Panc1 (cell line): ENCODE measurements at regions not wholly inside any gene's neighbourhood (a gene's known extent, or its start where the extent isn't known, plus 50 kb on each side); places are given as distances from the start of the nearest gene placed in this dataset.

Experiments used
- ATAC-seq: fragments of 200-7000 bp; cut with Tn5 transposase; 2 replicates; pipeline ENCODE4 v1.9.1; 2020; ENCODE audit warnings: mild to moderate bottlenecking, moderate library complexity
- BruUV-seq: library from RNA; stranded (reverse); fragments of 400-500 nt; replicated peaks from 2 replicates; lab custom pipeline; 2021; lab: Mats Ljungman, UMichigan
- CTCF ChIA-PET: fragments of 300-600 bp; sonication (Branson Sonifier 250); formaldehyde crosslinking; loops from one replicate; lab custom pipeline; 2022; ENCODE audit warnings: antibody characterized with exemption; lab: Charles Lee
- POLR2A ChIA-PET: fragments of 300-600 bp; sonication (Branson Sonifier 250); formaldehyde crosslinking; loops from one replicate; lab custom pipeline; 2022; ENCODE audit warnings: antibody characterized with exemption; lab: Charles Lee
- DNase-seq: peaks from one replicate; pipeline ENCODE4 v3.0.0-alpha.2; 2010; ENCODE audit warnings: low read depth, low spot score
- H3K27ac ChIP-seq: 2 replicates; pipeline ENCODE4 v1.5.1; 2011; ENCODE audit warnings: mild to moderate bottlenecking, low read length, inconsistent platforms
- H3K27me3 ChIP-seq: fragments of 200-500 bp; sonication (Bioruptor generic); 2 replicates; pipeline ENCODE4 v1.6.0; 2014; ENCODE audit warnings: low read length, inconsistent platforms; ENCODE audit not compliant: control insufficient read depth, insufficient read depth
- H3K36me3 ChIP-seq: fragments of 200-500 bp; sonication (Bioruptor generic); 2 replicates; pipeline ENCODE4 v1.5.1; 2014; ENCODE audit warnings: inconsistent platforms, mild to moderate bottlenecking, low read length, moderate library complexity; ENCODE audit not compliant: control insufficient read depth, insufficient read depth
- H3K4me1 ChIP-seq: 2 replicates; pipeline ENCODE4 v1.5.1; 2011; ENCODE audit warnings: inconsistent platforms, mild to moderate bottlenecking, low read length, moderate library complexity; ENCODE audit not compliant: control insufficient read depth, insufficient read depth
- H3K4me3 ChIP-seq, 2 experiments: 2 replicates each; pipeline ENCODE4 v1.5.1; 2011 to 2012; ENCODE audit warnings: low read depth in 2 of 2, low read length in 2 of 2, mild to moderate bottlenecking in 2 of 2, inconsistent platforms in 1 of 2, moderate library complexity in 1 of 2
- H3K9me3 ChIP-seq: fragments of 200-500 bp; sonication (Bioruptor generic); 2 replicates; pipeline ENCODE4 v1.5.1; 2014; ENCODE audit warnings: low read depth, mild to moderate bottlenecking, inconsistent platforms, low read length, moderate library complexity; ENCODE audit not compliant: control insufficient read depth, insufficient read depth
- POLR2AphosphoS5 ChIP-seq: IDR thresholded peaks from 2 replicates; pipeline ENCODE4 v1.6.1; 2012; ENCODE audit warnings: mild to moderate bottlenecking, low read depth, low read length, moderate library complexity
- SIN3A ChIP-seq: IDR thresholded peaks from 2 replicates; pipeline ENCODE4 v1.6.1; 2012; ENCODE audit warnings: low read depth, mild to moderate bottlenecking, low read length, moderate library complexity, borderline replicate concordance; ENCODE audit not compliant: insufficient read depth
- TCF7L2 ChIP-seq: IDR thresholded peaks from 2 replicates; pipeline ENCODE4 v1.6.1; 2011; ENCODE audit warnings: mild to moderate bottlenecking, low read depth, low read length, inconsistent platforms
- in situ Hi-C: cut with HindIII; loops from 2 replicates; pipeline ENCODE4 v1.10.0; 2016; ENCODE audit warnings: low sequenced_read_pairs, low pct_unique_long_range_greater_than_20kb
- intact Hi-C: fragments of 100-400 bp; cut with micrococcal nuclease; formaldehyde crosslinking; loops from one replicate; pipeline ENCODE4 v1.10.0; 2022; ENCODE audit not compliant: unreplicated experiment
- TF ChIP-seq, protein P1 (sequence below): fragments of 450-650 bp; IDR thresholded peaks from 2 replicates; pipeline ENCODE4 v1.5.1; 2017; ENCODE audit warnings: mild to moderate bottlenecking
- TF ChIP-seq, protein P2 (sequence below), 2 experiments: IDR thresholded peaks; 2 replicates each; pipeline ENCODE4 v1.6.1; 2011 to 2012; ENCODE audit warnings: low read depth in 2 of 2, control low read depth in 1 of 2, low read length in 1 of 2, mild to moderate bottlenecking in 1 of 2, moderate library complexity in 1 of 2; ENCODE audit not compliant: insufficient read depth in 1 of 2

DNA sequence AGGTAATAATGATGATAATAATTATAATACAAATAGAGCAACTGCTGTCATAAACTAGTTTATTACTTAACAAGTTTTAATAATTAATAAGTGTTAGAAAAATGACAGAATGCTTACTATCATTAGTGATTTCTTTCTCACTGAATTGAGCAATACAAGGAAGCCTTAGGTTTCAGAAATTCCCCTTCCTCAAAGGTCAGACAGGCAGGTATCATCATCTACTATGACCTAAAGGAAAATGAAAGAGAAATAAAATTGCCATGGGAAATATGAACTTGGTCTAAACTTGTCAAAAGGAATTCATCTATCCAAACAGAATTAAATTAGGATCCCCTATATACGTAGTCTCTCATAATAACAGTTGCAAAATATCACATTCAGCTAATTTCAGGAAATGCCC, 56.3 kb upstream of the SLC7A11 start:
- intact Hi-C loops, result no loop called here

DNA sequence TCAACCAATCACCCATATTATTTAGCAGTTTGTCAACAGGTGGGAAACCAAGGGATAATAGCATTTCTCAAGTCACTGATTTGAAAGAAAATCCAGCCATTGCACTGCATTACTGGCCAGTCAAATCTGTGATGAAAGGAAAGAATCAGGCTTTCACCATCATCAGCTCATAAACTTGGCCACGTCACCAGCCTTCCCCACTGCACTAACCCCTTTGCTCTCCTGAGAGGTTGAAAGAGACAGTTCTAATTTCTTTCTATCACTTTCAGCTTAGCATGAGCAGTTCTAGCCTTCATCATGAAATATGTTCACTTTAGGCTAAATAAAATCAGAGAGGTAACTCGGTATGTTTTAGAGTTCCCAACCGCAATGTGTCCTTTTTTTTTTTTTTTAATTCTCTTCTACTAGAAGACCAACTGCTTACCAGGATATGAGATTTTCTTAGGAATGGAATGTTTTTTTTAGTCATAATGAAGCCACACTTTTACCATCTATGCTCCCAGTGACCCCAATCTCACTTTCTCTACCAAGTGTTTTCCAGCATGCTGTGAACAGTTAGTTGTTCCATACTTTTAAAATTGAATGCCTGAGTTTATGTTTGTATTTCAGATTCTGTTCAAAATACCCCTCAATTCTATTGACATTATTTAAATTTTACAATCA, 55.7 kb upstream of the SLC7A11 start:
- in situ Hi-C loops (no loop called here), intact Hi-C loops (no loop called here)
- DNase-seq, result no peak
- ChIA-PET CTCF (interaction anchor here (0.7 kb wide), 1 partner anchor 574 kb away, joined by 5 read pairs; no protein-coding TSS in a partner anchor), POLR2A (no interaction called here)
- no peaks in the 10 kb centered on the region for H3K9me3 ChIP-seq
- TF ChIP-seq, protein P1, sequence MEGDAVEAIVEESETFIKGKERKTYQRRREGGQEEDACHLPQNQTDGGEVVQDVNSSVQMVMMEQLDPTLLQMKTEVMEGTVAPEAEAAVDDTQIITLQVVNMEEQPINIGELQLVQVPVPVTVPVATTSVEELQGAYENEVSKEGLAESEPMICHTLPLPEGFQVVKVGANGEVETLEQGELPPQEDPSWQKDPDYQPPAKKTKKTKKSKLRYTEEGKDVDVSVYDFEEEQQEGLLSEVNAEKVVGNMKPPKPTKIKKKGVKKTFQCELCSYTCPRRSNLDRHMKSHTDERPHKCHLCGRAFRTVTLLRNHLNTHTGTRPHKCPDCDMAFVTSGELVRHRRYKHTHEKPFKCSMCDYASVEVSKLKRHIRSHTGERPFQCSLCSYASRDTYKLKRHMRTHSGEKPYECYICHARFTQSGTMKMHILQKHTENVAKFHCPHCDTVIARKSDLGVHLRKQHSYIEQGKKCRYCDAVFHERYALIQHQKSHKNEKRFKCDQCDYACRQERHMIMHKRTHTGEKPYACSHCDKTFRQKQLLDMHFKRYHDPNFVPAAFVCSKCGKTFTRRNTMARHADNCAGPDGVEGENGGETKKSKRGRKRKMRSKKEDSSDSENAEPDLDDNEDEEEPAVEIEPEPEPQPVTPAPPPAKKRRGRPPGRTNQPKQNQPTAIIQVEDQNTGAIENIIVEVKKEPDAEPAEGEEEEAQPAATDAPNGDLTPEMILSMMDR, result no peak
- TF ChIP-seq, protein P2, sequence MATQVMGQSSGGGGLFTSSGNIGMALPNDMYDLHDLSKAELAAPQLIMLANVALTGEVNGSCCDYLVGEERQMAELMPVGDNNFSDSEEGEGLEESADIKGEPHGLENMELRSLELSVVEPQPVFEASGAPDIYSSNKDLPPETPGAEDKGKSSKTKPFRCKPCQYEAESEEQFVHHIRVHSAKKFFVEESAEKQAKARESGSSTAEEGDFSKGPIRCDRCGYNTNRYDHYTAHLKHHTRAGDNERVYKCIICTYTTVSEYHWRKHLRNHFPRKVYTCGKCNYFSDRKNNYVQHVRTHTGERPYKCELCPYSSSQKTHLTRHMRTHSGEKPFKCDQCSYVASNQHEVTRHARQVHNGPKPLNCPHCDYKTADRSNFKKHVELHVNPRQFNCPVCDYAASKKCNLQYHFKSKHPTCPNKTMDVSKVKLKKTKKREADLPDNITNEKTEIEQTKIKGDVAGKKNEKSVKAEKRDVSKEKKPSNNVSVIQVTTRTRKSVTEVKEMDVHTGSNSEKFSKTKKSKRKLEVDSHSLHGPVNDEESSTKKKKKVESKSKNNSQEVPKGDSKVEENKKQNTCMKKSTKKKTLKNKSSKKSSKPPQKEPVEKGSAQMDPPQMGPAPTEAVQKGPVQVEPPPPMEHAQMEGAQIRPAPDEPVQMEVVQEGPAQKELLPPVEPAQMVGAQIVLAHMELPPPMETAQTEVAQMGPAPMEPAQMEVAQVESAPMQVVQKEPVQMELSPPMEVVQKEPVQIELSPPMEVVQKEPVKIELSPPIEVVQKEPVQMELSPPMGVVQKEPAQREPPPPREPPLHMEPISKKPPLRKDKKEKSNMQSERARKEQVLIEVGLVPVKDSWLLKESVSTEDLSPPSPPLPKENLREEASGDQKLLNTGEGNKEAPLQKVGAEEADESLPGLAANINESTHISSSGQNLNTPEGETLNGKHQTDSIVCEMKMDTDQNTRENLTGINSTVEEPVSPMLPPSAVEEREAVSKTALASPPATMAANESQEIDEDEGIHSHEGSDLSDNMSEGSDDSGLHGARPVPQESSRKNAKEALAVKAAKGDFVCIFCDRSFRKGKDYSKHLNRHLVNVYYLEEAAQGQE (IDR thresholded peaks at IDR 0.05; ENCODE audit: insufficient read depth in 1 of 2, low read depth in 2 of 2, low read length in 1 of 2), result no peak
- TF ChIP-seq POLR2AphosphoS5 (no peak), TCF7L2 (no peak), SIN3A (no peak)
- BruUV-seq, result no TSS peak
- no peaks in the 10 kb centered on the region for H3K36me3 ChIP-seq
- no peak for ATAC-seq
- no peaks in the 10 kb centered on the region for H3K4me1 ChIP-seq
- H3K4me3 ChIP-seq, result no peak overlapping the region
- no peaks in the 10 kb centered on the region for H3K27me3 ChIP-seq
- no peak overlapping the region for H3K27ac ChIP-seq

More for the DNA sequence above, 56.3 kb upstream of the SLC7A11 start:
- no peaks in the 10 kb centered on the region for H3K9me3 ChIP-seq
- TF ChIP-seq SIN3A (no peak), TCF7L2 (no peak), POLR2AphosphoS5 (no peak)
- TF ChIP-seq, protein P1, result no peak
- TF ChIP-seq, protein P2 (IDR thresholded peaks at IDR 0.05; ENCODE audit: insufficient read depth in 1 of 2, low read depth in 2 of 2, low read length in 1 of 2), result no peak
- no peak for ATAC-seq
- no peak for DNase-seq
- CTCF ChIA-PET, result no interaction called here
- no peak overlapping the region for H3K27ac ChIP-seq
- POLR2A ChIA-PET, result no interaction called here
- no TSS peak for BruUV-seq
- in situ Hi-C loops, result no loop called here
- H3K36me3 ChIP-seq, result no peaks in the 10 kb centered on the region
- no peak overlapping the region for H3K4me3 ChIP-seq
- H3K4me1 ChIP-seq, result no peaks in the 10 kb centered on the region
- H3K27me3 ChIP-seq, result no peaks in the 10 kb centered on the region
